GM18508 (cell line): ENCODE measurements at regions not wholly inside any gene's neighbourhood (a gene's known extent, or its start where the extent isn't known, plus 50 kb on each side); places are given as distances from the start of the nearest gene placed in this dataset.
"Not testable (repeated sequence)": the region's sequence is repeated elsewhere in the genome, so short reads cannot be mapped to it uniquely, and the experiment has no call there.

Experiments
- ATAC-seq: cut with Tn5 transposase; IDR thresholded peaks from one replicate; pipeline ENCODE4 v1.9.1; 2021; ENCODE audit warnings: moderate number of reproducible peaks; ENCODE audit not compliant: insufficient read depth, unreplicated experiment

- no peak for ATAC-seq
These were observed 333.3 kb upstream of the THBS1 start for GRCh38 chr15:39247574-39247973.

GRCh38 chr15:39248204-39248603, 332.7 kb upstream of the THBS1 start:
- no peak for ATAC-seq

DNA sequence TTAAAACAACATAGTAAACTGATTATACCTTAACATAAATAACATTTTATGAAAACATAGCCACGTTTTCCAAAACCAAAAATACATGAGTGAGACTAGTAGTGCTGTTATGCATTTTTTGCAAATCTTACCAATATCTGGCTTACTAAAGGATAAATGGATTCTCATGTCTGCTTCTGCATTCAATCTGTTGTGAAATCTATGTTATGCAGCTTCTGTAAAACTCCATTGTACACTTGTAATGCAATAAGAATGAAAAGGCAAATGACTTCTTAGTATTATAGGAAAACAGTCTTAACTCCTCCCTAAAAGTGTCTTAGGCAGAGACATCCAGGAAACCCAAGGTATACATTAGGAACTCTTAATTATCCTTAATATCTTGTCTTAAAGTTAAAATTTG, 330.9 kb upstream of the THBS1 start:
- ATAC-seq = no peak

DNA sequence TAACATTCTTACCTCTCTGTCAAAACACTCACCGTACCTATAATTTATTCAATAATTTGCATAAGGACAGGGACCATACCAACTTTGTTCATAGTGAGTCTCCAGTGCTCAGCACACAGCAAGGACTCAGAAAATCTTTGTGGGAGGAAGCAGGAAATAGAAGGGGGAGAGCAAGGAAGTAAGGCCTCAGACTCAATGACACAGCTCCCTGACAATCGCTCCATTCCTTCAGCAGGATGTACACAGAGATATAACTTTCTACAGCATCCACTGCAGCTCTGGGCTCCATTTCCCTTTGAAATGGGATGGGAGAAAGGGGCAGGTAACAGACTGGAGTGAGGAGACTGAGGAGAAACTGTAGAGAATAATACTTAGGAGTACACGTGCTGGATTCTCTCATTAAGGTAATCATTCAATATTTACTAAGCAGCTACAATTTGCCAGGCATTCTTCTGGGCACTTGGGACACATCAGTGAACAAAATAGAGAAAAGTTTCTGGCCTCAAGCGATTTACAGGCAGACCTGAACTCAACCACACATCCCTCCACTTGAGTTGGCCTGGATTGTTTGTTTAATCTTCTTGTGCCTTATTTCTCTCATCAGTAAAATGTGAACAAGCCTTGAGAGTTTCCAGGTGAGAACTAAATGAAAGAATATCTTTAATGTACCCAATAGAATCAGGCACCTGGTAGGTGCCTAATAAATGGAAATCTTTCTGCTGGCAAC, 330.3 kb upstream of the THBS1 start:
- ATAC-seq = no peak

DNA sequence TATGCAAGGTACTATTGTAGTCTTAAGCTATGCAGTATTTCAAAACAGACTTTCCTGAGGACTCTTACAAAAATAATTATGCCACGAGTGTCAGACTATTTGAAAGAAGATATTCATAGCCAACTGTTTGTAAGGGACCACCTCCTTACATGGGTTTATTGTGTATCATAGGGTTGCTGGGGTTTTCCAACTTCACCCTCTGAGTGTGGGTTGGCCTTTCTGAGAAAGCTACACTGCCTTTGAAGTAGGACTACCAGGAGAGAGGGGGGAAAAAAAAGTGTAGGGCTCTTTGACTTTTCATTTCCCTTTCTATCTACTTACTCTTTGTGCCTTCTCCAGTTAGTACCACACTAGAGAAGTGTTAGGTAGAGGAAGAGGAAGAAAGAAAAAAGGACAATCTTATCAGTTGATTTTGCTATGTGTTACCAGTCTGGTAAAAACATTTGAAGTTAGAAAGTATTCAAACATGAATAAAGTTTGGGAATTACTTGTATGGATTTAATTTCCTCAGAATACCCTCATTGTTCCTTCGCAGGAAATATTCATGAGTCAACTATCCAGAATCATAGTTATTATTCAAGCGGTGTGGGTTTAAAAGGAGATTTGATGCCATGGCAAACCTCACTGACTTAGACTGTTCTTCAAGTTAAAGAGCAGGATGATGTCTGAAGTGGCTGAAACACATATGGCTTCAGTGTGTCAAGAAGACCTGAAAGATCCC, 329.3 kb upstream of the THBS1 start:
- no peak for ATAC-seq

- ATAC-seq = no peak
These were observed 328.8 kb upstream of the THBS1 start for GRCh38 chr15:39252134-39252470.

GRCh38 chr15:39253552-39253951, 327.3 kb upstream of the THBS1 start:
- no peak for ATAC-seq

DNA sequence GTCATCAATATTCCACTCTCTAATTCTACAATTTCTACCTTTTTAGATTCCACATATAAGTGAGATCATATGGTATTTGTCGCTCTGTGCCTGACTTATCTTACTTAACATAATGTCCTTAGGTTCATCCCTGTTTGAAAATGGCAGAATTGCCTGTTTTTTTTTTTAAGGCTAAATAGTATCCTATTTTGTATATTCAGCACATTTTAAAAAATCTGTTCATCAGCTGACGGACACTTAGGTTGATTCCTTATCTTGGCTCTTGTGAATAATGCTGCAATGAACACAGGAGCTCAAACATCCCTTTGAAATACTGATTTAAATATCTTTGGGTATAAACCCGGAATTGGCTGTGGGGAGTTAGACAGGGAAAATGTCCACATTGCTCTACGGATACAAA, 326.7 kb upstream of the THBS1 start:
- no peak for ATAC-seq

DNA sequence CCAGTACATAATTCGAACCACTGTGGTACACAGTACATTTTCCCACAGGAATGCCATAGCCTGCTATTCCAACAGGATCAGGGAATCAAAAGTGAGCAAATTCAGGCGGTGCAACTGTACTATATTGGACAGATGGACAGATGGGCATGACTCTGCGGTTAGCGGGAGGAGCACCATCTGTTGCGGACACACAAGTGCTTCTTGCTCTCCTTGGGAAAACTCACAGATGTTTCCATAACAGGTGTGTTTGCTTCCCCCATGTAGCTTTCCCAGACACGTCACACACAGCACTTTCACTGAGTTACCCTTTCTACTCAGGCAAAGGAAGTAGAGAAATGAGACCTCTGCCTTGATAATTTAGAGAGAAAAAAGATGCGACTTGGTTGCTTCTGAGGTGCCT, 325.1 kb upstream of the THBS1 start:
- no peak for ATAC-seq

GRCh38 chr15:39260391-39260790, 320.5 kb upstream of the THBS1 start:
- no peak for ATAC-seq

DNA sequence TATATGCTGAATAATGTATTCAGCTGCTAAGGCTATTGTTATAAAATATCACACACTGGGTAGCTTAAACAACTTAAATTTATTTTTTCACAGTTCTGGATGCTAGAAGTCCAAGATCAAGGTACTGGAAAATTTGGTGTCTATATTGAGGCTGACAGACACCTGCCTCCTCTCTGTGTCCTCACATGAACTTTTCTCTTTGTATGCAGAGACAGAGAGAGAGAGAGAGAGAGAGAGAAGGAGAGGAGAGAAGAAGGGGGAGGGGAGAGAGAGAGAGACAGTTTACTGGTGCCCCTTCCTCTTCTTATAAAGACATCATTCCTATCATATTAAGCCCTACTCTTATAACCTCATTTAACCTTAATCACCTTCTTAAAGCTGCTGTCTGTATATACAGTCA, 320.1 kb upstream of the THBS1 start:
- ATAC-seq = no peak

GRCh38 chr15:39261397-39262183, 319.3 kb upstream of the THBS1 start:
- ATAC-seq = not testable (repeated sequence)

DNA sequence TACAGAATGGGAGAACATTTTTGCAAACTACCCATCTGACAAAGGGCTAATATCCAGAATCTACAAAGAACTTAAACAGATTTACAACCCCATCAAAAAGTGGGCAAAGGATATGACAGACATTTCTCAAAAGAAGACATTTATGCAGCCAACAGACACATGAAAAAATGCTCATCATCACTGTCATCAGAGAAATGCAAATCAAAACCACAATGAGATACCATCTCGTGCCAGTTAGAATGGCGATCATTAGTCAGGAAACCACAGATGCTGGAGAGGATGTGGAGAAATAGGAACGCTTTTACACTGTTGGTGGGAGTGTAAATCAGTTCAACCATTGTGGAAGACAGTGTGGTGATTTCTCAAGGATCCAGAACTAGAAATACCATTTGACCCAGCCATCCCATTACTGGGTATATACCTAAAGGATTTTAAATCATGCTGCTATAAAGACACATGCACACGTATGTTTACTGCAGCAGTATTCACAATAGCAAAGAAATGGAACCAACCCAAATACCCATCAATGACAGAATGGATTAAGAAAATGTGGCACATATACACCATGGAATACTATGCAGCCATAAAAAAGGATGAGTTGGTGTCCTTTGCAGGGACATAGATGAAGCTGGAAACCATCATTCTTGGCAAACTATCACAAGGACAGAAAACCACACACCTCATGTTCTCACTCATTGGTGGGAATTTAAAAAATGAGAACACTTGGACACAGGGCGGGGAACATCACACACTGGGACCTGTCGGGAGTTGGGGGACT, 317.7 kb upstream of the THBS1 start:
- ATAC-seq = not testable (repeated sequence)

DNA sequence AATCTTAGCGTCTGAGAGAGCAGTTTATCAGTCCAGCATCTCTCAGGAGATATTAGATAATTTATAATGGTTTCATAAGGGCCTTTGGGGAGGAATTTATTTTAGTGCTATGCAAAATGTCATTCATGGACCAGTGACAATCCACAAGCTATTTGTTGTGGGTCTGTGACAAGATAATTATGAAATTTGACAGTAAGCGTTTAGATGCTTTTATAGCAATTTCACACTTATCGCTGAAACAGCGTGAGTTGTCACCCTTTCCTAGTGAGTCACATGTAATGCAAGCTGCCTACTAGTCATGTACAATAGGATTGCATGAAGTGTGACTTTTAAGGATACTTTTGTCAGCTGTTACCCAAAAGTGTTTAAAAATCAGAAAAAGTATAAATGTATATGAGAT, 315.6 kb upstream of the THBS1 start:
- ATAC-seq = no peak

GRCh38 chr15:39266890-39267289, 314.0 kb upstream of the THBS1 start:
- no peak for ATAC-seq

GRCh38 chr15:39267685-39268084, 313.2 kb upstream of the THBS1 start:
- ATAC-seq = no peak

- no peak for ATAC-seq
These were observed 311.5 kb upstream of the THBS1 start for GRCh38 chr15:39269352-39269751.

DNA sequence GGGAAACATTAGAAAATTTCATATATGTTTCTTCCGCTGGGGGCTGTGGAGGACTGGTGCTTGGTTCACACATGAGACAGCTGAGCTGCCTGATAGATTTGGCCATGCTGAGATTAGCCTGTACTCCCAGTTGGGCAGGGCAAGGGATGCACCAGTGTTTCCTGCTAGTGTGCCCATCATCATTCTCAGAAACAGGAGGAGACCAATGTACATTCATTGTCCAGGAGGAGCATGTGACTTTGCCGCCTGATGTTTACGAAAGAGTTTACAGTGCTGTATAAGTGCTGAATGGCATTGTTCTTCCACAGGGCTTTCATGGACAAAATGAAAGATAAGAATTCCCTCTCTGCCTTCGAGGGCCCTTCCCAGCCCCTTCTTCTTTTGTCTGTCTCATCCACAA, 311.1 kb upstream of the THBS1 start:
- no peak for ATAC-seq

- ATAC-seq = no peak
These were observed 310.5 kb upstream of the THBS1 start for GRCh38 chr15:39270221-39270855.

DNA sequence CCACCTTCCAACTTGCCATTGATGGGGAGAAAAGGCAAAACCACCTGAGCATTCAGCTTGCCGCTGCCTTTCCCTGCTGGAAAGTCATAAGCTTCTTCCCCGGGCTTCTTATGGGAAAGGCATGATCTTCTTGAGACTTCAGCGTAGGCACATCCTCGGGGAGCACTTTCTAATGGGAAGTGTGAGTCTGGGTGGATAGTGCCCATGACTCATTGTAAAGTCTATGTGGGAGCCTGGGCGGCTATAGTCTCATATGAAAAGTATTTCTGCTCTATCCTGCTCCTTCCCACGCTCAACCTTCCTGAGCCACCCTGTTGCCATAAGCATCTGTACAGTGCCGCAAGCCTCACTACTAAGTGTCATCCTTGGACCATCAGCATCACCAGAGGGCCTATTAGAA, 309.9 kb upstream of the THBS1 start:
- no peak for ATAC-seq
